OCI-LY3 (cell line): ENCODE measurements at regions not wholly inside any gene's neighbourhood (a gene's known extent, or its start where the extent isn't known, plus 50 kb on each side); places are given as distances from the start of the nearest gene placed in this dataset.

Source experiments
- CTCF ChIP-seq: fragments of 200-600, 300-600 bp; sonication (generic); IDR thresholded peaks from 2 replicates; pipeline ENCODE4 v1.5.1; 2014; ENCODE audit warnings: antibody characterized with exemption, low read length, low read depth
- EZH2phosphoT487 ChIP-seq: fragments of 200-600 bp; shearing (Covaris generic); IDR thresholded peaks from 2 replicates; pipeline ENCODE4 v1.6.1; 2018; ENCODE audit warnings: antibody characterized with exemption, mixed run types, low read depth

DNA sequence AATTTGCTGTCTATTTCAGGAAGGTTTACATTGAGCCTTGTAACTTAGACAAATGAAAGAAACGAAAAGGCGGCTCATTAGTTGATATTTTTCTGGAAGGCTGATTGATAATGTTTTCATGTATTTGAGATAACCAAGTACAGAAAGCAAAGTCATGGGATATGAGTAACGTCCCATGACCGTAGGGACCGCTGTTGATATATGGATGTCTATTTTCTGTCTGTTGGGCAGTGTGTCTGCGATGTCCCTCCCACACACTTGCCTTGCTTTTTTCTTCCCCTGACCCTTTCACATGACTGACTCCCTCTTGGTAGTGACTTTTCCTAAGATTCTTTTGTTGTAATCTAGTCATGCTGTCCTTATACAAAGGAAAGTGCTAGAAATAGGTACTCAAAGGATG, 57.0 kb upstream of the GPR158 start:
- no peak for TF ChIP-seq CTCF
- TF ChIP-seq EZH2phosphoT487: no peak
